ENCODE measurements at regions not wholly inside any gene's neighbourhood (a gene's known extent, or its start where the extent isn't known, plus 50 kb on each side); places are given as distances from the start of the nearest gene placed in this dataset.

- no peak for TF ChIP-seq CTCF (conservative IDR thresholded peaks at IDR 0.05)
- no peak for TF ChIP-seq EZH2 (IDR thresholded peaks at IDR 0.05; ENCODE audit: low read depth)
Measured at GRCh38 chr13:34465423-34465922, 476.6 kb upstream of the NBEA start.
